Ishikawa (cell line): ENCODE measurements at regions not wholly inside any gene's neighbourhood (a gene's known extent, or its start where the extent isn't known, plus 50 kb on each side); places are given as distances from the start of the nearest gene placed in this dataset.

ENCODE experiments used
- CEBPB ChIP-seq: IDR thresholded peaks from 2 replicates; pipeline ENCODE4 v1.6.1; 2012
- CREB1 ChIP-seq: IDR thresholded peaks from 2 replicates; pipeline ENCODE4 v1.6.1; 2012; ENCODE audit warnings: low read depth
- EGR1 ChIP-seq: IDR thresholded peaks from 2 replicates; pipeline ENCODE4 v1.6.1; 2012
- EP300 ChIP-seq: IDR thresholded peaks from 2 replicates; pipeline ENCODE4 v1.6.1; 2012; ENCODE audit warnings: borderline replicate concordance
- FOXM1 ChIP-seq: IDR thresholded peaks from 2 replicates; pipeline ENCODE4 v1.6.1; 2012; ENCODE audit warnings: low read depth, borderline replicate concordance
- NFIC ChIP-seq: IDR thresholded peaks from 2 replicates; pipeline ENCODE4 v1.6.1; 2012
- RAD21 ChIP-seq: IDR thresholded peaks from 2 replicates; pipeline ENCODE4 v1.6.1; 2012; ENCODE audit warnings: low read depth
- TAF1 ChIP-seq: IDR thresholded peaks from 2 replicates; pipeline ENCODE4 v1.6.1; 2012; ENCODE audit warnings: low read depth, mild to moderate bottlenecking
- TCF12 ChIP-seq: IDR thresholded peaks from 2 replicates; pipeline ENCODE4 v1.6.1; 2012; ENCODE audit warnings: low read depth
- TEAD4 ChIP-seq: IDR thresholded peaks from 2 replicates; pipeline ENCODE4 v1.6.1; 2012
- YY1 ChIP-seq: IDR thresholded peaks from 2 replicates; pipeline ENCODE4 v1.6.1; 2012; ENCODE audit warnings: low read depth
- ZBTB7A ChIP-seq: IDR thresholded peaks from 2 replicates; pipeline ENCODE4 v1.6.1; 2012; ENCODE audit warnings: low read depth
- TF ChIP-seq, protein P1 (sequence below): IDR thresholded peaks from 2 replicates; pipeline ENCODE4 v1.6.1; 2012
- TF ChIP-seq, protein P2 (sequence below): IDR thresholded peaks from 2 replicates; pipeline ENCODE4 v1.6.1; 2012; ENCODE audit warnings: low read depth, mild to moderate bottlenecking
- TF ChIP-seq, protein P3 (sequence below): IDR thresholded peaks from 2 replicates; pipeline ENCODE4 v1.6.1; 2012

DNA sequence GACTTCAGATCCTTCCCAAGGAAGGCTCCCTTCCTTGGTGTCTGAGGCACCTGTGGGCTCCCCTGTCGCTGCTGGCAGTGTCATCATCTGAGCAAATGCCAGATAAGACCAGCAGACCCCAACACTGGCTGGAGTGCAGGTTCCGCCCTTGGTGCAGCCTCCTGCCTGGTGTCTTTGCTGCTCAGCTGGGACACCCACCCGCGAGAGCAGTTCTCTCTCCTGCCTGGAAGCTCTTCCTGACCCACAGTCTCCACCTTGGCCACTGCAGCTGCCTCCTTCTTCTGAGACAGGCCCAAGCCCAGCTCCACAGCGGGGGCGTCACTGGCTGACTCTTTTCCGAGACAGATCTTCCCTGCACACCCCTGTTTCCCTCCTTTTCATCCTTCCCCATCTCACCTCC lies 395.7 kb upstream of the MAP3K7 start:
- TF ChIP-seq CEBPB (no peak), NFIC (no peak)
- TF ChIP-seq, protein P1, sequence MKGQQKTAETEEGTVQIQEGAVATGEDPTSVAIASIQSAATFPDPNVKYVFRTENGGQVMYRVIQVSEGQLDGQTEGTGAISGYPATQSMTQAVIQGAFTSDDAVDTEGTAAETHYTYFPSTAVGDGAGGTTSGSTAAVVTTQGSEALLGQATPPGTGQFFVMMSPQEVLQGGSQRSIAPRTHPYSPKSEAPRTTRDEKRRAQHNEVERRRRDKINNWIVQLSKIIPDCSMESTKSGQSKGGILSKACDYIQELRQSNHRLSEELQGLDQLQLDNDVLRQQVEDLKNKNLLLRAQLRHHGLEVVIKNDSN: no peak

DNA sequence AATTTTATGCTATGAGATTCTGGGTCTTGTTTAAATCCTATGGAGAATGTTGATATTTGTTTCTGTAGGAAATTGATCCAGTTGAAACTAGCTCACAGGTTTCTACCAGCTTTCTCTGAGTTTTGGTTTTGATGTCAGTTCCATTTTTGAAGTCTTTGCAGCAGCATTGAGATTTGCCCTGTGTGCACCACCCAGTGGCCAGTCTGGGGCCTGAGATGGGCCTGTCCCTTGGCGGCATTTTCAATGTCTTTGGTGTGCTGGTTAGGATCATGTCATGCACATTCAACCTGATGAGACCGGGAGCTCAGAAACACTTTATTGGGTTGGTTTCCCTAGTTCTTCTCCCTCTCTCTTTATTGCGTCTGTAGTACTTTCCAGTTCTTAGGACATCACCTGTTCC lies 395.2 kb upstream of the MAP3K7 start:
- TF ChIP-seq, protein P2, sequence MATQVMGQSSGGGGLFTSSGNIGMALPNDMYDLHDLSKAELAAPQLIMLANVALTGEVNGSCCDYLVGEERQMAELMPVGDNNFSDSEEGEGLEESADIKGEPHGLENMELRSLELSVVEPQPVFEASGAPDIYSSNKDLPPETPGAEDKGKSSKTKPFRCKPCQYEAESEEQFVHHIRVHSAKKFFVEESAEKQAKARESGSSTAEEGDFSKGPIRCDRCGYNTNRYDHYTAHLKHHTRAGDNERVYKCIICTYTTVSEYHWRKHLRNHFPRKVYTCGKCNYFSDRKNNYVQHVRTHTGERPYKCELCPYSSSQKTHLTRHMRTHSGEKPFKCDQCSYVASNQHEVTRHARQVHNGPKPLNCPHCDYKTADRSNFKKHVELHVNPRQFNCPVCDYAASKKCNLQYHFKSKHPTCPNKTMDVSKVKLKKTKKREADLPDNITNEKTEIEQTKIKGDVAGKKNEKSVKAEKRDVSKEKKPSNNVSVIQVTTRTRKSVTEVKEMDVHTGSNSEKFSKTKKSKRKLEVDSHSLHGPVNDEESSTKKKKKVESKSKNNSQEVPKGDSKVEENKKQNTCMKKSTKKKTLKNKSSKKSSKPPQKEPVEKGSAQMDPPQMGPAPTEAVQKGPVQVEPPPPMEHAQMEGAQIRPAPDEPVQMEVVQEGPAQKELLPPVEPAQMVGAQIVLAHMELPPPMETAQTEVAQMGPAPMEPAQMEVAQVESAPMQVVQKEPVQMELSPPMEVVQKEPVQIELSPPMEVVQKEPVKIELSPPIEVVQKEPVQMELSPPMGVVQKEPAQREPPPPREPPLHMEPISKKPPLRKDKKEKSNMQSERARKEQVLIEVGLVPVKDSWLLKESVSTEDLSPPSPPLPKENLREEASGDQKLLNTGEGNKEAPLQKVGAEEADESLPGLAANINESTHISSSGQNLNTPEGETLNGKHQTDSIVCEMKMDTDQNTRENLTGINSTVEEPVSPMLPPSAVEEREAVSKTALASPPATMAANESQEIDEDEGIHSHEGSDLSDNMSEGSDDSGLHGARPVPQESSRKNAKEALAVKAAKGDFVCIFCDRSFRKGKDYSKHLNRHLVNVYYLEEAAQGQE: no peak
- no peak for TF ChIP-seq RAD21
- no peak for TF ChIP-seq FOXM1
- TF ChIP-seq CREB1: no peak

DNA sequence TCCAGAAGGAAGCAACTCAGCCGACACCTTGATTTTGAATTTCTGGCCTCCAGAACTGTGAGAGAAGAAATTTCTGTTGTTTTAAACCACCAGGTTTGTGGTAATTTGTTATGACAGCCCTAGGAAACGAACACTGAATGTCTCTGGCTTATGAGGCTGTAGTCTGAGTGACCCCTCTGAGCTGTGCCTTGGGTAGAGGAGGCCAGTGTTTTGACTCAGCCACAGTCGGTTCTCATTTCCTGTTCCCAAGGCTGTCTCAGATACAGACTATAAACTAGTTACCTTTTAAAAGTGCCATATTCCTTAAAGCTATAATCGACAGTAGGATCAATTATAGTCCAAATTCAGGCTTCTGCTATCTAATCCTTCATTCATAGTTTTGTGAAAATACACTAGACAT lies 391.2 kb upstream of the MAP3K7 start:
- TF ChIP-seq NFIC: no peak
- no peak for TF ChIP-seq TCF12
- TF ChIP-seq TEAD4: no peak
- no peak for TF ChIP-seq CREB1
- TF ChIP-seq EGR1: no peak
- no peak for TF ChIP-seq CEBPB
- TF ChIP-seq, protein P1: no peak

DNA sequence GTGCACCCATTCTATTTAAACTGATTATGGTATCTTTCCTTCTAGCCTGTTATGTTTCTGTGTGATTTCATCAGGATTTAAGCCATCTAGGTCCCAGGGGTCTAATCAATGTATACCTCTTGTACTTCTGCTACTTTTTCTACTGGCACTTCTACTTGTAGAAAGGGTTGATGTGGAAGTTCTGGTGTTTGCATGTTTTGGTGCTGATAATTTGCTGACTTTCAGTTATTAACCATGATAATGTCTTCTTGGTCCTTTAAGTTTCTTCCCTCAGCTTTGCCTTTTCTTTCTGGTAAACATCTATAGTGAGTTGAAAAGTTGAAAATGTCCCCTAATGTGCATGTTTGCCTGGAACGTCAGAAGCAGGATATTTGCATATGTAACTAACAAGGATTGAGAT lies 390.6 kb upstream of the MAP3K7 start:
- TF ChIP-seq TEAD4 (no peak), FOXM1 (no peak)

DNA sequence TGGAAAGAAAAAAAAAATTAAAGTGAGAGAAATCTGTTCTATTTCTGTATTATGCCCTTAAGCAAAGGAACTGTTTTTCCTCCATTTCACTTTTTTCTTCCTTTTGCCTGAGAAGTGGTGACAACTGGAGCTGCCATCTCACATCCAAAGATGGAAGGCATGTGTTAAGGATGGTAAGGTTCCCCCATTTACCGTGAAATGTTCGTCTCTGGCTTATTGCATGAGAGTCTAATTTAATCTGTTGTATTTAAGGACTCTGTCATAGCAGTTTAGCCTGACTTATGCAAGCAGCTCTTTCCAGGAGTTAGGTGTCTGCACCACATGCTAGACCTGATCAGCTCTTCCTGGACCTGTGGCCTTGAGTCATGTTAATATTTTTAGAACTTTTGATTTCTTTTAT lies 389.5 kb upstream of the MAP3K7 start:
- TF ChIP-seq, protein P2: no peak
- TF ChIP-seq YY1 (no peak), NFIC (no peak), CEBPB (no peak), FOXM1 (no peak)

DNA sequence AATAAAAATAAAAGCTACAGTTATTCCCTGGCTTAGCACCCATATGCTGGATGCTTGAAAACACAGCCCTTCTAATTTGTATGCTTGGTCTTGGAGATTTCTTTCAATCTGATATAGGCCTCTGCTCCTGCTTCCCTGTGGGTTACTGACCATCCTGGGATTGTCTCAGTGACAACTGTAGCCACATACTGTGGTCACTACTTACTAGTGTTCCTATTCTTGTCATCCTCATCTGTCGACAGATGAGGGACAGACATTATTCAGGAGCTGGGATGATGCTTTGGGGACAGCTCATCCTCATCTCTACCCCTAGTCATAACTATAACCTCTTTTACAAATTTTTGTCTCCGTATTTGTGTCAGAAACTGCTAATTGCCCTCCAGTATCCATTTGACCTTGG lies 388.9 kb upstream of the MAP3K7 start:
- no peak for TF ChIP-seq EP300
- TF ChIP-seq ZBTB7A: no peak
- TF ChIP-seq, protein P1: no peak
- TF ChIP-seq RAD21: no peak
- no peak for TF ChIP-seq TEAD4
- no peak for TF ChIP-seq EGR1
- TF ChIP-seq, protein P2: no peak
- no peak for TF ChIP-seq CREB1
- TF ChIP-seq TAF1: no peak
- no peak for TF ChIP-seq YY1
- no peak for TF ChIP-seq FOXM1
- TF ChIP-seq, protein P3, sequence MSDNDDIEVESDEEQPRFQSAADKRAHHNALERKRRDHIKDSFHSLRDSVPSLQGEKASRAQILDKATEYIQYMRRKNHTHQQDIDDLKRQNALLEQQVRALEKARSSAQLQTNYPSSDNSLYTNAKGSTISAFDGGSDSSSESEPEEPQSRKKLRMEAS: no peak
- TF ChIP-seq NFIC: no peak
- no peak for TF ChIP-seq TCF12
- TF ChIP-seq CEBPB: no peak
